ENCODE measurements at regions not wholly inside any gene's neighbourhood (a gene's known extent, or its start where the extent isn't known, plus 50 kb on each side); places are given as distances from the start of the nearest gene placed in this dataset.
"Not testable (repeated sequence)": the region's sequence is repeated elsewhere in the genome, so short reads cannot be mapped to it uniquely, and the experiment has no call there.

GRCh38 chr10:63077800-63078199 lies 55.3 kb upstream of the NRBF2 start:
- no peak for DNase-seq (ENCODE audit: low spot score)

GRCh38 chr10:63072951-63073350 lies 60.2 kb upstream of the NRBF2 start:
- no peak for DNase-seq (ENCODE audit: low spot score)

- DNase-seq (ENCODE audit: low spot score) = no peak
Observed at GRCh38 chr10:63071145-63071544, 62.0 kb upstream of the NRBF2 start.

DNA sequence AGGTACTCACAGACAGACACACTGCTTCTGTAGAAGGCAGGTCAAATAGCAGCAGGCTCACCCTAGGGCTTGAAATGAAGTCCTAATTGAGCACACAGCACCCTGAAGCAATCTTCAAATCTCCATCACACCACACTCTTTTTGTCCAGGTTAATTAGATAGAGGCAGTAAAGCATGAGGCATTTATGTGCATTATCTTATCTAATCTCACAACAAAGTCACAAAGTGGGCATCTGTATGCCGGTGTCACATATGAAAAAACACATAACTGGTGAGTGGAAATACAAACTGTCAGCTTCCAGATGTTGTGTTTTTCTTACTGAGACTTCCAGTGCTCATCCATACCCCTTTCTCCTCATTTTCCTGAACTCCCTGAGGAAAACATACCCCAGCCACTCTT lies 63.8 kb upstream of the NRBF2 start:
- no peak for DNase-seq (ENCODE audit: low spot score)

- DNase-seq (ENCODE audit: low spot score) = no peak
Observed at GRCh38 chr10:63068246-63068645, 64.9 kb upstream of the NRBF2 start.

- no peak for DNase-seq (ENCODE audit: low spot score)
Observed at GRCh38 chr10:63066606-63067005, 66.5 kb upstream of the NRBF2 start.

- no peak for DNase-seq (ENCODE audit: low spot score)
Observed at GRCh38 chr10:63064706-63065105, 68.4 kb upstream of the NRBF2 start.

DNA sequence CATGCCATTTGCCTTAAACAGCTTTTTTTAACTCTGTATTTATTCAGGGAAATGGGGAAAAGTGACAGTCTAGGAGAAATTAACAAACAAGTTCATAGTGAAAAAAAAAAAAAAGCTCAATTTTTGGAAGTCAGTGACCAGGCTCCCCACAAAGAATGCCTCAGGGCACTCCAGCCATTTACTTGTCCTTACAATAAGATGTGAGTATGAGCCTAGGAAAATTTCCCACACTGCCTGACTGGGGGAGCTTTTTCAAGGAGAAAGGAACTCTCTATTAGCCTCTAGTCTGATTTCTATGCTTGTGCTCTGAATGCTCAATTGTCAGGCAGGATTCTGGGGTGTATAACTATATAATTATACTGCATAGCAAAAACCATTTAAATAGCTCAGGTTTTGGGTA lies 74.9 kb upstream of the NRBF2 start:
- DNase-seq (ENCODE audit: low spot score) = no peak

DNA sequence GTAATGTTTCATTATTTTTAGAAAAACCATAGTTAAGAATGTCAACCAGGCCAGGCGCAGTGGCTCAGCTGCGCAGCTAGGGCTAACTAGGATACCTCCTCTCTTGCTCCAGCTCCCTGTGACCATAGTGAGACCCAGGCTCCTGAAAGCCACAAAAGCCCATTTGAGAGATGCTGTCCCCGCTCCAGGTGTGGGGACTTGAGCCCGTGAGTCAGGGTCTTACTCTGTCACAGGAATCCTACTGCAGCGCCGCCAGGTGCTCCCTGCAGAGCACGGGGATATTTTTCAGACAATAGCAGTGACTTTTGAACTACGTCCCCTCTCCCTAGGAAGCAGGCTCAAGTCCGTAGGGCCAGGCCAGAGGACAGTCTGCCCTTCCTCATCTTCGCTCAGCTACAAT lies 75.6 kb upstream of the NRBF2 start:
- no peak for DNase-seq (ENCODE audit: low spot score)

- DNase-seq (ENCODE audit: low spot score) = no peak
Observed at GRCh38 chr10:63055705-63056104, 77.4 kb upstream of the NRBF2 start.

DNA sequence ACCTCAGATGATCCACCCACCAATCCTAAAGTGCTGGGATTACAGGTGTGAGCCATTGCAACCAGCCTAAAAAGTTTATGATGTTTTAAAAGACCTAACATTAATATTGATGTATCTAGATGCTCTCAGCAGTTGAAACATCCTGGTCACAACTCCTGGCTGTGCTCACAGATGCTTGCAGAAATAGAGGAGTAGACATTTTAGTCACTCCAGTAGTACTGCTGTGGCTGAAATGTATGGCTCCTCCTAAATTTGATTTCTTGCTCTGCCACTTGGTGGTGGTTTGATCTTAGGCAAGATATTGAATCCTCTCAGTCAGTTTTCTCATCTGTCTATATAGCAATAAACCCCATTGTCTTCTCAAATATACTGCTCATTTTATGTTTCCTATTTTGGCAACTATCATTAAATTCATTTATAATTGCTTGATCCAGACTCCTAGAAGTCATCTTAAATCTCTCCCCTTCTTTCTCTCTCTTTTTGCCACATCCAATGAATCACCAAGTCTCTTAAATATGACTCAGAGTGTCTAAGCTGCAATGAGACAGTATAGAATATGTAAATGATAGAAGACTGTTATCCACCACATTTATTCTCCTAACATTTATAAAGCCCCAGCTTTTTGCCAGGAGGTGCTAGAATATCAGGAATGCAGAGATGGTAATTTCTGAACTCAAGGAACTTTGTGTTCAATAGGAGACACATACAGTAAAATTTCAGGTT lies 78.1 kb upstream of the NRBF2 start:
- no peak for DNase-seq (ENCODE audit: low spot score)

DNA sequence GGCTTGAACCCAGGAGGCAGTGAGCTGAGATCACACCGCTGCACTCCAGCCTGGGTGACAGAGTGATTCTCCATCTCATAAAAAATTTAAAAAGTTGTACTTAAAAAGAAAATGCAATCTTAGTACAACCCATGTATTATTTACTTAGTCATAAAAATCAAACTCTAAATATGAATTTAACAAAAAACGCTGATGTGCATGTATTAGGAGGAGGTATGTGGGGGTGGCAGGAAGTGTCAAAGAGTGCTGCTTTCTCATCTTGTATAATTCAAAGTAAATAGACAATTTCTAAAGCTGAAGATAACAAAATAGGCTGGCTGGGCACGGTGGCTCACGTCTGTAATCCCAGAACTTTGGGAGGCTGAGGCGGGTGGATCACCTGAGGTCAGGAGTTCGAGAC lies 81.0 kb upstream of the NRBF2 start:
- DNase-seq (ENCODE audit: low spot score) = no peak

GRCh38 chr10:63042256-63042655 lies 90.9 kb upstream of the NRBF2 start:
- no peak for DNase-seq (ENCODE audit: low spot score)

DNA sequence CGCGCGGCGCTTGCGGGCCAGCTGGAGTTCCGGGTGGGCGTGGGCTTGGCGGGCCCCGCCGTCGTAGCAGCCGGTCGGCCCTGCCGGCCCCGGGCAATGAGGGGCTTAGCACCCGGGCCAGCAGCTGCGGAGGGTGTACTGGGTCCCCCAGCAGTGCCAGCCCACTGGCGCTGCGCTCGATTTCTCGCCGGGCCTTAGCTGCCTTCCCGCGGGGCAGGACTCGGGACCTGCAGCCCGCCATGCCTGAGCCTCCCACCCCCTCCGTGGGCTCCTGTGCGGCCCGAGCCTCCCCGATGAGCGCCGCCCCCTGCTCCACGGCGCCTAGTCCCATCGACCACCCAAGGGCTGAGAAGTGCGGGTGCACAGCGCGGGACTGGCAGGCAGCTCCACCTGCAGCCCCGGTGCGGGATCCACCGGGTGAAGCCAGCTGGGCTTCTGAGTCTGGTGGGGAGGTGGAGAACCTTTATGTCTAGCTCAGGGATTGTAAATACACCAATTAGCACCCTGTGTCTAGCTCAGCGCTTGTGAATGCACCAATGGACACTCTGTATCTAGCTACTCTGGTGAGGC lies 99.4 kb upstream of the NRBF2 start:
- DNase-seq (ENCODE audit: low spot score) = not testable (repeated sequence)

DNA sequence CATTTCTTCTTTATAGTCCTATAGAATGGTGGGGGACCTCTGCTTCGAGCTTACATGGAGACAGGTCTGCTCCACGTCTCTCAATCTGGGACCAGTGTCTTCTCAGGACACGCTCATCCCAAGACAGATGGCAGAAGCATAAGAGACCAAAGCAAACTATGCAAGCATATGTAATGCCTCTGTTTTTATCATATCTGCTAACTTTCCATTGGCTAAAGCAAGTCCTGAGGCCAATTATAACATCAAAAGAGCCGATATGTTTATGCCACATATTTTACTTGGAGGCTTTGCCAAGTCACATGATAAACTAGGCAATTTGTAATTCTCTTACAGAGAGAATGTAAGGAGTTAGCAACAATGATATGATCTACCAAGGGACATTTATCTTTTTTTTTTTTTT lies 102.6 kb upstream of the NRBF2 start:
- no peak for DNase-seq (ENCODE audit: low spot score)

DNA sequence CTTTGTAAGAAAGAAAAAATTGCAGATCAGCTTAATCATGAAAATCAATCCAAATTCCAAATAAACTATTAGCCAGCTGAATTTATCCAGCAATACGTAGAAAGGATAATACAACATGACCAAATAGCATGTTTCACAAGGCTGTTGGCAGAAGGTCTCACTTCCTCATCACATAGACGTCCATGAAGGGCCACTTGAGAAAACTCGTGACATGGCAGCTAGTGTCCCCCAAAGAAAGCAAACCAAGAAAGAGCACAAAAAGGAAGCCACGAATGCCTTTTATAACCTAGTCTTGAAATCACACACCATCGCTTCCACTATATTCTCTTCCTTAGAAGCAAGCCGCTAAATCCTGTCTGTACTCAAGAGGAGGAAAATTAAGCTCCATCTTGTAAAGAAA lies 105.6 kb upstream of the NRBF2 start:
- no peak for DNase-seq (ENCODE audit: low spot score)

- DNase-seq (ENCODE audit: low spot score) = no peak
Observed at GRCh38 chr10:63021225-63021624, 111.9 kb upstream of the NRBF2 start.

- DNase-seq (ENCODE audit: low spot score) = no peak
Observed at GRCh38 chr10:63013755-63014154, 119.4 kb upstream of the NRBF2 start.

- DNase-seq (ENCODE audit: low spot score) = no peak
Observed at GRCh38 chr10:63012623-63013022, 120.5 kb upstream of the NRBF2 start.

DNA sequence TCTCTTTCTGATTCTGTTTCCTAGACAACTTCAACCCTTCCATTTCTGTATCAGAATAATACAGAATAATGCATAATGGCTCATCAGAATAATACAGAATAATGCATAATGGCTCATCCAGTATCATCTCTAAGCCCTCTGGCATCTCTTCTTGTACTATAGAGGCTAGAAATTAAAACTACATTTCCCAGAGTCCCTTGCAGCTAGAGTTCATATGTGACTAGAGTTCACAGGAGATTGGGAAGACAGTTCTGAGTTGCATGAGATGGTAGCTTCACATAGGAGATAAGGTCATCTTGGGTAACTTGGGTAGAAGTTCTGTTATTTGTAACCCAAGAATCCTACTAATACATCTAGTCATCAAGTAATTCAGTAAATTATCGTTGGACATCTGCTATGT lies 122.9 kb upstream of the NRBF2 start:
- DNase-seq (ENCODE audit: low spot score) = no peak

DNA sequence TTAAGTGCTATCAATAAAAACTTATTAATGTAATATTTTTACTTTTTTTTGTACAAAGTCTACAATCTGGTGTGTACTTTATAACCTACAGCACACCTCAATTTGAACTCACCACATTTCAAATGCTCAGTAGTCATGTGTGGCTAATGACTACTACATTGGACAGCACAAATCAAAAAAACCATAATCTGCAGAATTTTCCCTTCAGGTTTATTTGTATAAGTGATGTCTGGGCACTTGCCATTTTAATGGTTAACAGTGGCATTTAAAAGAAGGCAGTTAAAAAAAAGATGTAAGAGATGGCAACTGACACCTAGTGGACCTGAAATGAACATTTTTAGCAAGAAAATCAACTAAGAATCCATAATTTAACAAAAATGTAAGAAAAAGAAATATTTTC lies 124.6 kb upstream of the NRBF2 start:
- no peak for DNase-seq (ENCODE audit: low spot score)

DNA sequence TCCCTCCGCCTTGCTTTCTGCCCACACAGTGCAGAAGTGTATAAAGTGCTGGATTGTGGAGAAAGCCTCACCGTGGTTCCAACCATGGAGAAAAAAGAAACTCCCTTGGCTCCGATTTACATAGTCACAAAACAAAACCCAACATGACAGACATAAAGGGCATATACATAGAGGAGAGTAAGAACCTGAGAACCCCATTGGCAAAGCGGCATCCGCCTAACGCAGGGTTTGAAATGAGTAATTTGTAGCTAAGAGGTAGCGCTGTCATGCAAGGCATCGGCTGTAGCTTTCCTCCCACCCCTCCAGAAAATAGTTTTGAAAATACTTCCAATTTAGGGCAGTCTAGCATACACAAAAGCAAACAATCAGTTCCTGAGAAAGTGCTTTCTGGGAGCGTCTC lies 126.0 kb upstream of the NRBF2 start:
- DNase-seq (ENCODE audit: low spot score) = no peak

DNA sequence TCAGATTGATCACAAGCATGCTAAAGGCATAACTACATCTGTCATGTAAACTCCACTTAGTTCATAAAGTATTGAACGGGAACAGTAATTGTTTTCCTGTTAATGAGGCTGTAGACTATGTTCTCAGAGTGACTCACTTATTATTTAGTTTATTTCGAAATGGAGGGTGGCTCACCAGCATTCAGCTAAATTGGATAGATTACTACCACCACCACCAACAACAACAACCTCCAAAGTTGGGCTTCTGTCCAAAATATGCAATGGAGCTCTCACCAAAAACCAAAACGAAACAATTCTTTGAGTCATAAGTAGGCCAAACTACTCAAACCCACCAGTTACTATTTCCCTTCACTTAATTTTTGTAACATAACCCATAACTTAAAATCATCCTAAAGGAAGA lies 127.9 kb upstream of the NRBF2 start:
- DNase-seq (ENCODE audit: low spot score) = no peak

- DNase-seq (ENCODE audit: low spot score) = no peak
Observed at GRCh38 chr10:63003816-63004453, 129.2 kb upstream of the NRBF2 start.
